DMS114 treated with DMSO at 0.1 percent for 48 hours (cell line): ENCODE measurements at regions not wholly inside any gene's neighbourhood (a gene's known extent, or its start where the extent isn't known, plus 50 kb on each side); places are given as distances from the start of the nearest gene placed in this dataset.

Experiments used
- DNase-seq: peaks from one replicate; lab custom pipeline; 2025; ENCODE audit not compliant: unreplicated experiment; lab: John Stamatoyannopoulos, UW

DNA sequence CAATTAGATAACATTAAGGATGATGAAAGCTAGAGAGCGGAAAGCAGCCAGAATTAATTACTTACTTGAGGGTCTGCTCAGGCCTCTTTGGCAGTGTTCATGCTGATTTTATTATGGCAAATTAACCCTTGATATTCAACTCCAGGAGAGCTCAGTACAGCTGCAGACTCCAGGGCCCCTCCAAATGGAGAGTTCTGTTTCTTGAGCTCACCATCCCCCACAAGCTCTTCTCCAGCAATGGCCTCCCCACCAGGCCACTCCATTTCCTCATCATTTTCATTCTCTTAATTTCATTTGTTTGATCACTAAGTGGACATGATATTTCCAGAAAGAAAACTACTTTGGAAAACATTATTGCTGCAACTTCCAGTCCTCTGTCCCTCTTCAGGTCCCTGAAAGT is 513.3 kb upstream of the NOX3 start:
- no peak for DNase-seq

DNA sequence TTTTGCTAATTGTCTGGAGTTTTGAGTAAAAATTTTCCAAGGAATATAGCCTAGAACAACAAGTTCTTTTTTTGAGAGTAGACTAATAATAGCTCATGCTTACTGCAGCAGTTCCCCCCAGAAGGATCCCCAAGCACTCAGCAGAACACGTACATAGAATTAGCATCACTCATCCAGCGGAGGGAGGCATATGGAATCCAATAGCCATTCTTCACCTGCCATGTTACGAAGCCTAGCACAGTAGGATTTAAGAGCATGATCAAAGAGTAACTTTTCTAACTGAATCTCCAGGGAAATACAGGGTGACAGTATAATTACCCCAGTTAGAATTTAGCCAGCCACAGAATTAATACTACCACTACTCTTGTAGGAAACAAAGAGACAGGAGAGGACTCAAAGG is 511.7 kb upstream of the NOX3 start:
- no peak for DNase-seq

DNA sequence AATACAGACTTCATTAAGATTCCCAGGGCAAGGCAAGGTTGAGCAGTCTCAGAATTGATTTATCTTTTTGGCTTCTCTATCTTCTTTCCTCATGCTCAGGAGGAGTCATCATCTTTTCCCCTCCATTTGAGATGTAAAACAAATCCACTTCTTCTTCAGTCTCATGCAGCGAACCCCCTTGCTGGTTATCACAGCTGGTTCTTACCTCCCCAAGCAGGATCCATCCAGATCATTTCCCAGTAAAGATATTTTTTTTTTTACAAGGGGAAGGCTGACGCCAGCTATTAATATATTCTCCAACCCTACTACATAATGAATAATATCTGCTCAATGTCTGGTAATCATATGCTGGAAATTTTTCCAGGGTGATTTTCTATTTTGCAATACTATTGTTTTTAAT is 508.9 kb upstream of the NOX3 start:
- no peak for DNase-seq

DNA sequence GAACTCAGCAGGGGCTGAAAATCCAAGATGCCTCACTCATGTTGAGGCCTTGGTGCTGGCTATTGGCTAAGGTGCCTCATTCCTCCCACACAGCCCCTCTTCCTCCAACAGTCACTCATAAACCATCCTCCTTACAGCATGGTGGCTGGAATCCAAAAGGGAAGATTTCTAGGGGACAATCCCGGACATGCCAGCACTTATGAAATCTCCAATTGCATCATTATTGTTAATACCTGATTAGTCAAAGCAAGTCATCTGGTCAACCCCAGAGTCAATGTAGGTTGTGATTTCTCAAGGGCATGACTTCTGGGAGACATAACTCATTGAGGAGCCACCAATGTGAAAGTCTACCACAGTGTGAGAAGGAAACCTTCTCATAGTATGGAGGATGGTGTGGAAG is 506.6 kb upstream of the NOX3 start:
- DNase-seq: no peak

DNA sequence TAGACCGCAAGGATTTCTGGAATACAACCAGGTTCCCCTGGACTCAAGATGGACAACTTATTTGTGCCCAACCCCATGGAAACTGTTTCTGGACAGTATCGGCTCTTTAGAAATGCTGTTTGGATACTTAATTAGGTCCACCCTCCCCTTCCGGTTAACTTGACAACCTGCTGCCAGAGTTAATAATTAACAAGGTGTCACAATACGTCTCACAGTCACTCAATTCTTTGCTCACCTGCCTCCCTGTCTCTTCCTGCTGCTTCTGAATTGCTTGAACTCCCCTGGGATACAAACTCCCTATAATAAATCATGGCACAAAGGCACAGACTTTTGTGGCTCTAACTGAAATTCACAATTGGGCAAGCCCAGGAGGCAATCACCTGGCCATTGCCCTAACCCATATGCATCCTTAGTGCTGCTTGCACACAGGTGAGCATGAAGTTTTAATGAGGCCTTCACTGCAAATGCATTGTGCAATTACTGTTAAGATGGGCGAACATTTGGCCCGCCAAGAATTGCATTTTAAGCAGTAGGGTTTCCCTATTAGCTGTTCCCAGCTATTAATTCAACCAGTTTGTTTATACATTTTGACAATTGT is 504.4 kb upstream of the NOX3 start:
- DNase-seq: no peak

DNA sequence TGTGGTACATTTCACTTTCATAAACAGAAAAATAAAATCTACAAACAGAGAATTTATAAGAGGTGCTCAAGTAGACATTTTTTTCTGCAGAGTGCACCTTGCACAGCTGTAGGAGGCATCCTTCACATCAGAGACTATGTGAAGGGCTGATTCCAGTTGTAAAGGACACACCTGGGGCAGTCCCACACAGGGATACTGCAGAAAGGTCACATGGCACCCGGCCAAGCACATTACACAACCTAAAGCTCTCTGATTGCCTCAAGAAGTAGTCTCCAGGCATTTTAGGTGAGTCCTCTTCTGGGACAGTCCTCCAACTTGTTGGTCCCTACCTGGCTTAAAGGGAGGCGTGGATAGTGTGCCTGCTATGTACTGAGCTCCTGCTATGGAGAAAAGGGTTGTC is 502.9 kb upstream of the NOX3 start:
- DNase-seq: no peak

DNA sequence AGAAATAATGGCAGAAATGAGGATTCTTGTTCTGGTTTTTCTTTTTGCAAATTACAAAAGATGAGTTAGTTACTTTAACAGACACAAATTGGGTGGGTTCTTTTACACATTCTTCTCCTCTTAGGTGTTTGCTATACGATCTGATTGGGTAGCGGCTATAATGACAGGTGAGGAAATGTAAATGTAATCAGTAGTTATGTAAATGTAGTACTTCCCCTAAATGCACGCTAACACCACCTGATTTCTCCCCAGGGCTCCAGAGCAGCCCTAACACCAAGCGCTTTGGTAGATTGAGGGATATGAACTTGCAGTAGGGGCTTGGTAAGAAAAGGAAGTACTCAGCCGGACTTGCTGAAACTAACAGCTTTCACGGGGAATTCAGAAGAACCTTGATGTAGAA is 499.4 kb upstream of the NOX3 start:
- DNase-seq: no peak

DNA sequence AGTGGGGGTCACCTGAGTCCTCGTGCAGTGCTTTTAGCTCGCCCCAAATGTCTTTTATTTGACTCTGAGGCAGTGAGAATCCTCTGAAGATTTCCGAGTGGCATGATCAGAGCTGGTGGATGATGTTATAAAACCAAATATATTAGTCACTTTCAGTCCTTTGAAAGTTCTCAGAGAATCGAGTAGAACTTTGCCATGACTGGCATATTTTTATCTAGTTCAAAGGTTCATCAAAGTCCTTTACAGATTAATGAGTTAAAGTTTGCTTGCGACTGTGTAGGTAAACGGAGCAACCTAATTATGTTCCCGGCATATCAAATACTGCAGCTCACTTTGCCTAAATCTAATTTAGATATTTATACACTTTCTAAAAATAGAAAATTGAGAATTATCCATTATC is 498.5 kb upstream of the NOX3 start:
- no peak for DNase-seq

DNA sequence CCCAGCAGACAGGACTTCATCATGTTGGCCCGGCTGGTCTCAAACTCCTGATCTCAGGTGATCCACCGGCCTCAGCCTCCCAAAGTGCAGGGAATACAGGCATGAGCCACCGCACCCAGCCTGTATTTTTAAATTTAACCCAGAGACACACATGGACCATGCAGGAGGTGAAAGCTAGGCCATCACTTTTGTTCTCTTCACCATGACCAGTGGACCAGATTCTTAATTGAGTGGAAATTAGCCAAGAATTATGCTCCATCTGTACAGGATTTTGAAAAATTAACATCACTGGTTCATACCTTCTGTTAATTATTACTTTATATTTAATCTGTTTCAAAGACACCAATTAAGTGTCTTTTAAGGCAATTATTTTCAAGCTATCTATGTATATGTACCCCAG is 493.6 kb upstream of the NOX3 start:
- DNase-seq: no peak

DNA sequence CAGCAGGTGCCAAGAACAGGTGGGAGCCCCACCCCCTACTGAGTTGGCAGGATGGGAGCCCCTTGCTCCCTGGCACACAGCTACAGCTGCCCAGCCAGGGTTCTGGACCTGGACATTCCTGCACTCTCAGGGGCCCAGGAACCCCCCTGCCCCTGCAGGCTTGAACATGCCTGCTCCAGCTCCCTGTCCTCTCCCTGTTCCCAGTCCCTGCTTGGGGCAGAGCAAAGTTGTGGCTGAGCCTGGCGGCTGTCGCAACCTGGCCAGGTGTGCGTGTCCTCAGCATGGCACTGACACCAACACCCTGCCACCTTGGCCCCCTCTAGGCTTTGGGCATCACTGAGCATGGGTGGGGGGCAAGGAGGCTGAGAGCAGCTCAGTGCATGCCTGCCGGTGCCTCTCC is 491.2 kb upstream of the NOX3 start:
- DNase-seq: no peak

DNA sequence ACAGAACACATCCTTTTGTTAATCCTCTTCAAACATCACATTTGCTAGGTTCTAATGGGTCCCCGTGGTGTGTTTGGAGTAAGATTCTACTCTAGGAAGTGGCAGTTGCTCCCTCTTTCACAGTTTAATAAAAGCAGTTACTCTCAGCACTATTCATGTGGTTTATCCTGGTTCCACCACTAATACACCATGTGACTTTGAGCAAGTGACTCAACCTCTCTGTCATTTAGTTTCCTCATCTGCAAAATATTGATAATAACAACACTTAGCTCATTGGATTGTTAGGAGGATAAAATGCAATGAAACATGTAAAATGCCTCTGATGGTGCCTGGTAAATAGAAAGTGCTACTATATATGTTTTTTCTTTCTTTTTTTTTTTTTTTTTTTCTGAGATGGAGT is 488.0 kb upstream of the NOX3 start:
- no peak for DNase-seq

DNA sequence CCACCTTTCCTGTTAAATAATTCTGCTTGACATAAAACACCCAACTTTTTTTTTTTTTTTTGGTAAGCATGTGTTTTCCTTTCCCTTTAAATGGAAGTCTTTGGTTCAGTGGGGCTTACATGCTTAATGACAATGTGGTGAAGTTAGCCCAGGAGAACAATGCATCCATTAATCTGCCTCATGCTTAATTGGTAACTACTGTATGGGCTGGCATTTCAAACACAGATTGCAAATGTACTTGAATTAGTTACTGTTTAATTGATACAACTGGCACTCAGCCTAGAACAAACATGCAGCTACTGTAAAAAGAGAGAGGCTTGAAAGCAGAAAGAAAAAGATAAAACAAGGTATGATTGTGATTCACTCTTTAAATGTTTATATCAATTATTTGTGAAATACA is 483.6 kb upstream of the NOX3 start:
- DNase-seq: no peak

DNA sequence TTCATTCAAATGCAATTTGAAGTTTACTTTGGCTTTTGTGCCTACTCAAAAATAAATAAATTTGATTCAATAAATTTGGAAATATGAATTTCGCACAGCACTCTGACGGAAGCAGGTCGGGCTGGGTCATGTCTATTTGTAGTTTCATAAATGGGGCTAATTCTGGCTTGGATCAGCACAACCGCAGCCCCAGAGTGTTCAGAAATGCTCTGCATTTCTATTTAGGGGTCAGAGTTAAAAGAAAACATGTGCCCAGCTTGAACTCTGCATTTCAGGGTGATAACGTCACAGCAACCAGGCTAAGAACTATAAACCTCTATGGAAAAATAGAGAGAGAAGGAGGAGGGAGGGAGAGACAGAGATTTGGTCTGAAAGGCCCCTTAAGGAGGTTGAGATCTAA is 480.9 kb upstream of the NOX3 start:
- no peak for DNase-seq

DNA sequence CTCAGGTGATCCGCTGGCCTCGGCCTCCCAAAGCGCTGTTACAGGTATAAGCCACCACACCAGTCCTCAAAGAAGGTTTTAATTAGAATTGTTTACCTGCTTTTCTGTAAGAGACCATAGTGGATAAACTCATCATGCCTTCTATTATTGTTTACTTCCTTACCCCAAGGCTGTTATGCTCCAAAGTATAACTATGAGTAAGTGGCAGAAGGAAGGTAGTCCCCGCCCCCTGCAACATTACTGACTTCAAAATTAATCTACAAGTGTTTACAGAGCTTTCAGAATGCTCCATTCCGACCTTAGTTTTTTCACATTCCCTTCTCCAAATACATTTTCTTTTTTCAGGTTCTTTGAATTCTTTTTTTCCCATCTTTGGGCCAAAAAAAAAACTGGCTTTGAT is 480.5 kb upstream of the NOX3 start:
- no peak for DNase-seq

DNA sequence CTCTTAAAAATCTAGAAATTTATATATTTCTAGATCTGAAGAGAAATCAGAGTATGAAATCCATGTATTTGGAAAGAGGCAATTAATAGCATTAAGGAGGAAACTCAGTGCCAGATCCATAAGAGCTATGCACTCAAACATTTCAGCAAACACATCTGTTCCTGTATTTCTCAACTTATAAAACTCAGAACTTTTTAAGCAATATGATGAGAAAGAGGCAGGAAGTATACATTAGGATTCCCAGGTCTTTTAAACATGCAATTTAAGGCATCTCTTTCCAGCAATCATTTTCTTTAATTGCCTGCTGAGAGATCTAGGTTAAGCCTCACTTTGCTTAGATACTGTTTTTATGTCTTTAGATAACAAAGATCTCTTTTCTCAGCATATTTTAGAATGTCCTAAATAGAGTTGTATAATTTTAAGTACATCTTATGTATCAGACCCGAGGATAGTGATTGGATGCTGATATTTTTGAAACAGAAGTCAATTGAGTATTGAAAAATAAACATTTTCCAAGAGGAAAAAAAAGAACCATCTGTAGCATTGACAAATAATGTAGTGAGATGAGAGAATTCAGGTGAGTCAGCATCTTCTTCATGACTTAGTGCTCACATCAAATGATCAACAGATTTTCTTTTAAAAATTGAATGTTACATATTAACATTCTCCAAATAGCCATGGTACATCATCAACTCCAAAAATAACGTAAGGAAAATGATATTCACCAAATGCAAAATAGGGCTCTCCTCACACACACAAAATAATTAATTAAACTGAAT is 461.4 kb upstream of the NOX3 start:
- no peak for DNase-seq

DNA sequence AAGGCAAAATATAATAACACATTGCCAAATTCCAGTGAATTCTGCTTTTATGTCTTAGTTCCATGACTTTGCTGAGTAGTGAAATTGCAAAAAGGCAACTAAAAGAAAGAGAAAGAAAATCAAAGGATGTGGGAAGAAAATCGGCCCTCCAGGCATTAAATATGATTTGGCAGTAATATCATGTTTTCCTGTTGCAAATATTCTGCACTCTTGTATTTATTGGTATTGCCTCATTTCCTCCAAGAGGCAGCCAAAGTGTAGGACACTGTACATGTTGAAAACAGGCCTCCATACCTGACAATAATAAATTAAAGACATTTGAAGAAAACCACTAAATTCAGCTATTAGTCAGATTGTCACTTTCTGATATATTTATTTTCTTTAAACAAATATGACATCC is 460.0 kb upstream of the NOX3 start:
- DNase-seq: no peak

DNA sequence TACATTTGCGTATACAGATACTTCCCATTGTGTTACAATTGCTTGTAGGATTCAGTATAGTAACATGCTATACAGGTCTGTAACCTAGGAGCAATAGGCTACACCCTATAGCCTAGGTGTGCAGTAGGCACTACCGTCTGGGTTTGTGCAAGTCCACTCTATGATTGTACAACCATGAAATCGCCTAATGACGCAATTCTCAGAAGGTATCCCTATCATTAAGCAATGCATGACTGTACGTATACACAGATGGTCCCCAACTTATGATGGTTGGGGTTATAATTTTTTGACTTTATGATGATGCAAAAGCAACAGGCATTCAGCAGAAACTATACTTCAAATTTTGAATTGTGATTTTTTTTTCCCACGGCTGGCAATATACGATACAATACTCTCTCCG is 458.2 kb upstream of the NOX3 start:
- no peak for DNase-seq

DNA sequence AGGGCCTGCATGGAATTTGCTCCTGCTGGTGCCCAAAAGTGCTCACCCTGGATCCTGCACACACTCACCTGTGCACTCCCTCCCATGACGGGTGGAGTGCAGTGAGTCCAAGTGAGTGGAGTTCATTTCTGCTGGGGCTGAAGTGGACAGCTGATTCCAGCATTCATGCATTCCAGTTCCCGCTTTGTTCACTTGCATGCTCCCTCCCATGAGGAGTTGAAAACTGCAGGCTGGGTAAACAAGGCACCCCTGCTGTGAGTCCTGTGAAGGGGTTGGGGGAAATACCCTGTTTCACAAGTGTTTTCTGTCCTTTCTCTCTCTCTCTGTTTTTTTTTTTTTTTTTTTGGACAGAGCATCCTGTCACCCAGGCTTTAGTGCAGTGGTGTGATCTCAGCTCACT is 454.1 kb upstream of the NOX3 start:
- no peak for DNase-seq

DNA sequence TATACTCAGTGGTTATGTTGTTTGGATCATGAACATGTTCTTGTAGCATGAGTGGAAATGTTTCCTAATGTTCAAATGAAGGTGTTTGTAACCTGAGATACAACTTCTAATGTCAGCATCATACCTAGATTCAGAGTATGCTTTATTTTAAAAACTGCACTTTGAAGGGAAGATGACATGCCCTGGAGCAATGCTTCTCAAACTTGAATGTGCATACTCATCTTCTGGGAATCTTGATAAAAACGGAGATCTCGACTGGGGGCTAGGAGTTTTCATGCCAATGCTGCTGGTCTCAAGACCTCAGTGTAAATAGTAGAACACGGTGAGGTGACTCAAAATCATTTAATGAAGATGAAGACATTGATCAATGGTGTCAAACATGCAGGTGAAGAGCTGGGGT is 440.0 kb upstream of the NOX3 start:
- DNase-seq: no peak

DNA sequence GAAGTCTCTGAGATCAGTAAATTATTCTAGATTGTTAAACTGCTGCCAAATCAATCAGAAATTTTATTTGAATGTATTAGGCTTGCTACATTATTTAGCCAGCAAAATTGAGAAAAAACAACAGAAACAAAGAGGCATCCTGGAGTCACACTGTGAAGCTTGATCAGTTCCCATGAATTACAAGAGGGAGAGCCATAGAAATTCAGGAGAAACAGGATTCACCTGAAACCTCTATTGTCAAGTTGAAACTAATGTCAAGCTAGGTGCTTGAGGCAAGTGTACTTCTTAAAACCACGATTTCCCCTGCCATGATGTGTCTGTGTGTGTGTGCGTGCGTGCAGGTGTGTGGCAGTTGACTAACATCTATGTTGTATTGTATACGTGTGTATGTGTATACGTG is 439.1 kb upstream of the NOX3 start:
- no peak for DNase-seq

DNA sequence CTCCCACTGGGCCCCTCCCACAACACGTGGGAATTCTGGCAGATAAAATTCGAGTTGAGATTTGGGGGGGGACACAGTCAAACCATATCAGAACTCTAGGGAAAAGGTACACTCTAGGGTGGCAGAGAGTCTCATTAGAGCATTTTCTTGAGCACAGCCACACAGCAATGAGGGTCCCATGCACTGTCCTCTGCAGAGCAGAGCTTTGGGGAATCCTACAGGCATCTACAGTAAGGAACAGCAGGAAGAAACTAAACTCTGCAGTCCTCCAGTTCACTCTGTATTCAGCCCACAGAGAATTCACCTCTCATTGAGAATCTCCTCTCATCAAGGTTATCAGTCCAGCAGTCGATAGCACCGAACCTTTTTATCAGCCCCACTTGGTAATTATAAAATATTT is 438.6 kb upstream of the NOX3 start:
- no peak for DNase-seq

DNA sequence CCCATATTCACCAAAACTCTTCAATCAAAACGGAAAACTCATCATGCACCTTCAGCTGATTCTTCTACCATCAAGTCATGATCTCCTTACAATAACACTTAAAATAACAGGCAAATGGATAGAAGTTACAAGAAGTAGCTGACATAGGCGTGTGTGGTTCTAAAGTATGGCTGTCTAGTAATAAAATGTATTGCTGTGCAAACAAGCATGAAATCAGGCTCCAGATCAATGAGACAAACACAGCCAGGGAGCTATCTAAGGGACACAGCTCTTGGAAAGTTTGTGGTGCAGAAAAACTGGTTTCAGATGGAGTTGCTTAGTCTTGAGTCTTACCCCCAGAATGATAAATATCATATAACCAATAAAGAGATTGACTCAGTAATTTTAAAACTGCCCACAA is 434.8 kb upstream of the NOX3 start:
- DNase-seq: no peak

DNA sequence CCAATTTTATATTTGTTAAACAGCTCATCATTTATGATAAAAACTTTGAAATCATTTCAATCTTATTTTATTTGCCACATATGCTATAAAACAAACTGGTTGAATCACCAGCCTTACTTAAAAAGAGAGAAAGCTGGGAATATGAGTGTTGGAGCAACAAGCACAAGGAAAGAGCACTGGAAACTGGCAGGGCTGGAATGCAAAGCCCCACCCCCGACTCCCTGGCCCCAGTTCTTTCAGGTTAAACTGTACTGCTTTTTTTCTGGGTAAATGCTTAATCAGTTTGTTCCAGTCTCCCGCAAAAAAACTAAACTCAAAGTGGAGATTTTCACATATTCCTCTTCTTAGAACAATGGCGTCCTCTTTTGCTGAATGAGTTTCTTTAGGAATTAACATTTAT is 433.8 kb upstream of the NOX3 start:
- DNase-seq: no peak
